Astrocyte (in vitro differentiated cells and primary cell): ENCODE measurements at regions not wholly inside any gene's neighbourhood (a gene's known extent, or its start where the extent isn't known, plus 50 kb on each side); places are given as distances from the start of the nearest gene placed in this dataset.

Experiments used
- CTCF ChIP-seq: IDR thresholded peaks from 2 replicates; pipeline ENCODE4 v1.5.1; 2011; ENCODE audit warnings: low read depth, mild to moderate bottlenecking, inconsistent platforms, low read length, moderate library complexity; ENCODE audit not compliant: insufficient read depth
- EZH2 ChIP-seq: IDR thresholded peaks from 2 replicates; pipeline ENCODE4 v1.6.1; 2012; ENCODE audit warnings: mild to moderate bottlenecking, low read length, inconsistent platforms; ENCODE audit not compliant: insufficient read depth

DNA sequence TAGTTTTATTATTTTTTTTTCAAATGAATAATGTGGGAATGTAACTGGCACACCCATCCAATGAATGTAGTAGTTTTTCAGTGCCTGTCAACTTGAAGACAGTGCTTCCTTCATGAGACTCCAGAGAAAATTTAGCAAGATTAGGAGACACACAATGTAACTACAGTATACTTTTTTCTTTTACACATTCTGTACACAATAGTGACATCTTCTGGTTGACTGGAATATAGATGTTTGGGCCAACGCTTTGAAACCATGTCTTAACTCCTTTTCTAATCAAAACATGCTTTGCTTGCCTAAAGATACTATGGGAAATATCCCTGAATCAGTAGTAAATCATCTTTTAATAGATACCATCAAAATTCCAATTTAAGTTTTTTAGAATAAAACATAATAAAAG, 229.5 kb upstream of the ZC3H15 start:
- TF ChIP-seq CTCF (peak; percentile 66), EZH2 (no peak)
